ENCODE measurements at regions not wholly inside any gene's neighbourhood (a gene's known extent, or its start where the extent isn't known, plus 50 kb on each side); places are given as distances from the start of the nearest gene placed in this dataset.

GRCh38 chr6:115717472-115717871, 343.2 kb downstream of the FRK start:
- Histone ChIP-seq H3K27ac (ENCODE audit: low read length) (no peak overlapping the region), H3K9me2 (replicated peaks; ENCODE audit: insufficient read depth, low read length) (no peaks in the 10 kb centered on the region), H3K9me3 (replicated peaks; ENCODE audit: insufficient read depth, low read length) (no peaks in the 10 kb centered on the region), H3K27me3 (replicated peaks; ENCODE audit: insufficient read depth, low read length) (no peaks in the 10 kb centered on the region), H2AFZ (ENCODE audit: low read length) (no peak overlapping the region), H3K4me3 (ENCODE audit: low read length) (no peak overlapping the region), H3K4me1 (ENCODE audit: low read length) (no peaks in the 10 kb centered on the region), H3K36me3 (replicated peaks; ENCODE audit: insufficient read depth, low read length) (no peaks in the 10 kb centered on the region), H3K79me2 (ENCODE audit: low read length) (no peaks in the 10 kb centered on the region), H4K20me1 (ENCODE audit: insufficient read depth, low read length) (no peaks in the 10 kb centered on the region), H3K9ac (ENCODE audit: low read length) (no peak overlapping the region), H3K4me2 (ENCODE audit: low read depth, low read length) (no peak overlapping the region), H3F3A (ENCODE audit: insufficient read depth, low read length) (no peaks in the 10 kb centered on the region)
- TF ChIP-seq EZH2phosphoT487 (IDR thresholded peaks at IDR 0.05; ENCODE audit: low read length) = no peak
- no peak for TF ChIP-seq CTCF (IDR thresholded peaks at IDR 0.05; ENCODE audit: low read length)
- no peak for TF ChIP-seq EZH2 (optimal IDR thresholded peaks at IDR 0.05; ENCODE audit: low read depth, low read length)
- DNase-seq = no peak

GRCh38 chr6:115717062-115717461, 343.6 kb downstream of the FRK start:
- DNase-seq = no peak
- TF ChIP-seq EZH2 (optimal IDR thresholded peaks at IDR 0.05; ENCODE audit: low read depth, low read length) (no peak), EZH2phosphoT487 (IDR thresholded peaks at IDR 0.05; ENCODE audit: low read length) (no peak), CTCF (IDR thresholded peaks at IDR 0.05; ENCODE audit: low read length) (no peak)

GRCh38 chr6:115712291-115712961, 348.3 kb downstream of the FRK start:
- no peaks in the 10 kb centered on the region for H3K27me3 ChIP-seq (replicated peaks; ENCODE audit: insufficient read depth, low read length)
- H3K27ac ChIP-seq (ENCODE audit: low read length) = no peak overlapping the region
- no peak for TF ChIP-seq EZH2 (optimal IDR thresholded peaks at IDR 0.05; ENCODE audit: low read depth, low read length)
- TF ChIP-seq EZH2phosphoT487 (IDR thresholded peaks at IDR 0.05; ENCODE audit: low read length) = no peak
- no peak for TF ChIP-seq CTCF (IDR thresholded peaks at IDR 0.05; ENCODE audit: low read length)
- no peak overlapping the region for H3K4me2 ChIP-seq (ENCODE audit: low read depth, low read length)
- no peaks in the 10 kb centered on the region for H3K36me3 ChIP-seq (replicated peaks; ENCODE audit: insufficient read depth, low read length)
- no peak overlapping the region for H2AFZ ChIP-seq (ENCODE audit: low read length)
- H4K20me1 ChIP-seq (ENCODE audit: insufficient read depth, low read length) = no peaks in the 10 kb centered on the region
- no peaks in the 10 kb centered on the region for H3K4me1 ChIP-seq (ENCODE audit: low read length)
- H3F3A ChIP-seq (ENCODE audit: insufficient read depth, low read length) = no peaks in the 10 kb centered on the region
- H3K4me3 ChIP-seq (ENCODE audit: low read length) = no peak overlapping the region
- no peaks in the 10 kb centered on the region for H3K9me2 ChIP-seq (replicated peaks; ENCODE audit: insufficient read depth, low read length)
- H3K9ac ChIP-seq (ENCODE audit: low read length) = no peak overlapping the region
- no peaks in the 10 kb centered on the region for H3K79me2 ChIP-seq (ENCODE audit: low read length)
- no peaks in the 10 kb centered on the region for H3K9me3 ChIP-seq (replicated peaks; ENCODE audit: insufficient read depth, low read length)
- no peak for DNase-seq

More at GRCh38 chr6:115717062-115717461, 343.6 kb downstream of the FRK start:
- Histone ChIP-seq H4K20me1 (ENCODE audit: insufficient read depth, low read length) (no peaks in the 10 kb centered on the region), H3K9me2 (replicated peaks; ENCODE audit: insufficient read depth, low read length) (no peaks in the 10 kb centered on the region), H3K4me1 (ENCODE audit: low read length) (no peaks in the 10 kb centered on the region), H3F3A (ENCODE audit: insufficient read depth, low read length) (no peaks in the 10 kb centered on the region), H3K4me2 (ENCODE audit: low read depth, low read length) (no peak overlapping the region), H3K9me3 (replicated peaks; ENCODE audit: insufficient read depth, low read length) (no peaks in the 10 kb centered on the region), H3K79me2 (ENCODE audit: low read length) (no peaks in the 10 kb centered on the region), H3K27ac (ENCODE audit: low read length) (no peak overlapping the region), H3K9ac (ENCODE audit: low read length) (no peak overlapping the region), H3K36me3 (replicated peaks; ENCODE audit: insufficient read depth, low read length) (no peaks in the 10 kb centered on the region), H3K4me3 (ENCODE audit: low read length) (no peak overlapping the region), H2AFZ (ENCODE audit: low read length) (no peak overlapping the region), H3K27me3 (replicated peaks; ENCODE audit: insufficient read depth, low read length) (no peaks in the 10 kb centered on the region)
